Activated naive CD8-positive, alpha-beta T cell treated with anti-CD3 and anti-CD28 coated beads for 36 hours (primary cell): ENCODE measurements at regions not wholly inside any gene's neighbourhood (a gene's known extent, or its start where the extent isn't known, plus 50 kb on each side); places are given as distances from the start of the nearest gene placed in this dataset.

Experiments used
- DNase-seq: peaks from one replicate; pipeline ENCODE4 v3.0.0; 2021
- H3K27ac Mint-ChIP-seq: one replicate; pipeline ENCODE4 v1.8.0; 2022; ENCODE audit warnings: mild to moderate bottlenecking, moderate library complexity, mixed read lengths
- H3K27me3 Mint-ChIP-seq: one replicate; pipeline ENCODE4 v1.8.0; 2022; ENCODE audit warnings: mild to moderate bottlenecking, mixed read lengths
- H3K36me3 Mint-ChIP-seq: one replicate; pipeline ENCODE4 v1.8.0; 2021; ENCODE audit warnings: mild to moderate bottlenecking, mixed read lengths
- H3K4me1 Mint-ChIP-seq: one replicate; pipeline ENCODE4 v1.8.0; 2021; ENCODE audit warnings: mixed read lengths
- H3K4me3 Mint-ChIP-seq: one replicate; pipeline ENCODE4 v1.8.0; 2022; ENCODE audit warnings: mild to moderate bottlenecking, moderate library complexity, mixed read lengths
- H3K9me3 Mint-ChIP-seq: one replicate; pipeline ENCODE4 v1.8.0; 2022; ENCODE audit warnings: mixed read lengths

- Mint-ChIP-seq H3K4me3 (no peak overlapping the region), H3K4me1 (peaks cover 19% of the 10 kb centered on the region), H3K27ac (no peak overlapping the region), H3K36me3 (peaks cover 60% of the 10 kb centered on the region), H3K9me3 (peaks cover 7% of the 10 kb centered on the region), H3K27me3 (no peaks in the 10 kb centered on the region)
- no peak for DNase-seq
These were observed 322.3 kb downstream of the CHRM3 start for GRCh38 chr1:239708622-239709021.

DNA sequence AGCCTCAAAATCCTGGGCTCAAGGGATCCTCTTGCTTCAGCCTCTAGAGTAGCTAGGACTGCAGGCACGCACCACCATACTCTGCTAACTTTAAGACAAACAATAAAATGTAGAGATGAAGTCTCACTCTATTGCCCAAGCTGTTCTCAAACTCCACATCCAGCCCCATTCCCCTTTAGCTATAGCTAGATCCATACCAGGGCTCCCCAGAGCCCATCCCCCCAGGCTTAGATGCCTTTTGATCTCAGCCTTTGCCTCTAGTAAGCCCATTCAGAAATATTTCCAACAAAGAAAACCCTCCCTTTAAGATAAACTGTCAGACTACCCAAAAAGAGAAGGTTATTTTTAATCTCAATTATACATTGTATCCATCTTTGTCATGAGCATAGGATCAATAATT, 325.4 kb downstream of the CHRM3 start:
- no peak overlapping the region for H3K4me3 Mint-ChIP-seq
- H3K9me3 Mint-ChIP-seq: peaks cover 5% of the 10 kb centered on the region
- no peak overlapping the region for H3K27ac Mint-ChIP-seq
- H3K36me3 Mint-ChIP-seq: peaks cover 40% of the 10 kb centered on the region
- H3K4me1 Mint-ChIP-seq: peaks cover 19% of the 10 kb centered on the region
- no peak for DNase-seq
- no peaks in the 10 kb centered on the region for H3K27me3 Mint-ChIP-seq

- H3K9me3 Mint-ChIP-seq: no peaks in the 10 kb centered on the region
- peaks cover 8% of the 10 kb centered on the region for H3K36me3 Mint-ChIP-seq
- H3K4me1 Mint-ChIP-seq: peaks cover 28% of the 10 kb centered on the region
- peak overlapping the region; percentile 99 for H3K27ac Mint-ChIP-seq
- no peaks in the 10 kb centered on the region for H3K27me3 Mint-ChIP-seq
- peak overlapping the region; percentile 94 for H3K4me3 Mint-ChIP-seq
- DNase-seq: no peak
These were observed 330.9 kb downstream of the CHRM3 start for GRCh38 chr1:239717097-239717917.

DNA sequence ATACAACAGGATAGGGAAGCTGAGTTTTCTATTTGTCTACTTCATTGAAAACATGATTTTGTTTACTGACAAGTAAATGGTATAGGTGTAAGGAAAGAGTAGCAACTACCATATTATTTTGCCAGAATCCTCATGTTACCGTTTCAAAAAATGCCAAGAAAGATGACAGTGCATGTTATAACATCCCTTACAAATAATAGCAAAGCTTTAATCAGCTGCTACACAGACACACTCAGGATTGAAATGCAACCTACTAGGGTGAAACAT, 331.5 kb downstream of the CHRM3 start:
- Mint-ChIP-seq H3K27ac (peak overlapping the region; percentile 99), H3K4me3 (peak overlapping the region; percentile 94), H3K4me1 (peaks cover 28% of the 10 kb centered on the region), H3K27me3 (no peaks in the 10 kb centered on the region), H3K9me3 (no peaks in the 10 kb centered on the region), H3K36me3 (peaks cover 3% of the 10 kb centered on the region)
- no peak for DNase-seq

DNA sequence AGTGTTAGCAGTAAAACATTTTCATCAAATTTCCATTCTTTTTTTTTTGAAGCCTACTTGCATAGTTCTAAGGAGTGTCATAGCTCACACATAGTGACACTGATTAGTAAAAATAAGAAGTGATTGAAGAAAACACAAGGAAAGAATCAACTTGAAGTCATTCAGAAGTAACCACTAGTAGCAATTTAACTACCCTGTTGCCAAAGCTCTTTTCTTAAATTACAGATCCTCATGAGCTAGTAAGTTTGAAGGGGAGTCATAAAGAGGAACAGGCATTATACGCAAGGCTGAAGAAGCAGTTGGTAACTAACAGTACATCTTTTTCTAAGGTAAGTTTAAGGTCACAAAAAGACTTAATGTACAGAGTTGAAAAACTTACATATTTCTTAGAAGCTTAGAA, 332.2 kb downstream of the CHRM3 start:
- Mint-ChIP-seq H3K4me3 (peak overlapping the region; percentile 94), H3K9me3 (no peaks in the 10 kb centered on the region), H3K4me1 (peaks cover 29% of the 10 kb centered on the region), H3K27me3 (no peaks in the 10 kb centered on the region), H3K36me3 (peaks cover 3% of the 10 kb centered on the region), H3K27ac (peak overlapping the region; percentile 99)
- DNase-seq: no peak

DNA sequence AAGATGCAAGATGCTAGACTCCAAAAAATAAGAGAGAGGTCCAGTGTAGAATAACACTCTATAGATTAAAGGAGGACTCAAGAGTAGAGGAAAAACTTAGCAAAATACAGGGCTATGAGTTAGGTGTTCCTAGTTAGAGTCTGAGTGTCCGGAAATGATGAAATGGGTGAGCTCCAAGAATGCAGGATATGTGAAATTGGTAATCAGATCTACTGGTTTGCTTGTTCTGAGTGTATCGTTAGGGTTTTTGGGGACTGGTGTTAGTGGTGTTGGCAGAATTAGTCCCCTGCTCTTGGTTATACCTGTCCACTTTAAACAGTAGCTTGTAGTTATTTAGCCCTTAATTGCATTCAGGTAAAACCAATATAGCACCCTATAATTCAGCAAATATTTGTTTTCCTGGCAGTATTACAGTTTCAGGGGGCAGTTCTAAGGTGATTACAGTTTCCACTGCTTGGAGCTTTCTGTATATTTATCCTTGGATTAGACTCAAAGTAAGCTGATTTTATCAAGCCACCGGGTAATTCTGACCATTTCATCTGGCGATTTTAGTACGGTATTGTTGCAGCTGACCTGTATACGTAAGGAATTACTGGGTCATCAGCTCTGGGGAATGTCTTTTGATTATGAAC, 332.7 kb downstream of the CHRM3 start:
- Mint-ChIP-seq H3K4me3 (peak overlapping the region; percentile 94), H3K4me1 (peaks cover 29% of the 10 kb centered on the region), H3K27ac (peak overlapping the region; percentile 99), H3K36me3 (peaks cover 4% of the 10 kb centered on the region), H3K27me3 (no peaks in the 10 kb centered on the region), H3K9me3 (no peaks in the 10 kb centered on the region)
- DNase-seq: peak; percentile 26

GRCh38 chr1:239719642-239720258, 333.4 kb downstream of the CHRM3 start:
- H3K4me3 Mint-ChIP-seq: peak overlapping the region; percentile 94
- DNase-seq: peak; percentile 45
- H3K36me3 Mint-ChIP-seq: peaks cover 6% of the 10 kb centered on the region
- H3K27me3 Mint-ChIP-seq: no peaks in the 10 kb centered on the region
- no peaks in the 10 kb centered on the region for H3K9me3 Mint-ChIP-seq
- H3K4me1 Mint-ChIP-seq: peaks cover 35% of the 10 kb centered on the region
- peak overlapping the region; percentile 99 for H3K27ac Mint-ChIP-seq

- Mint-ChIP-seq H3K9me3 (no peaks in the 10 kb centered on the region), H3K4me1 (peaks cover 42% of the 10 kb centered on the region), H3K27ac (peak overlapping the region; percentile 99), H3K4me3 (peak overlapping the region; percentile 94), H3K27me3 (no peaks in the 10 kb centered on the region), H3K36me3 (peaks cover 6% of the 10 kb centered on the region)
- DNase-seq: no peak
These were observed 335.7 kb downstream of the CHRM3 start for GRCh38 chr1:239722035-239722434.

DNA sequence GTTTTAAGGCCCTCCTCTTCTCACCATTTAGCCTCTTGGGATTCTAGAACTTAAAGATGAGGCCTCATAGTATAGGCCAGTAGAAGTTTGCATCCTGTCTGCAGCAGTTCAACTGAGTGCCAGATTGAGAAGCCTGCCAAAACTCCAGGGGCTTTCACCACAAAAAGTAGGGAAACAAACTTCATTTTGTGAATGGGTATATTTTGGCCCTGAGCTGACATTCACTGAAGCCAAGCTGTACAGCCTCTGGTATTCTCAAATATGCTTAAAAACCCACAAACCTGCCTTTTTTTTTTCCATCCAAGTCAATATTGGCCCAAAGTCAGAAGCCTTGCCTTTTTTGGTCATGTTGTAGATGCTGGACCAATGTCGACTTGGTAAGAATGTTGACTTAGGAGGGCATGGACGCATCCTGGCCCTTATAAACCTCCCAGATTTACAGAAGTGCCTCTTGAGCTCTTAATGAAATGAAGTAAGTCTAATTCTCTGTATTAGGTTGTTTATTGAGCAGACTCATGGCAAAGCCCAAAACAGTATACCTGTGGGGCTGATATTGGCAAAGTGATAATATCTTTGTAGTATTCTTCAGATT, 337.5 kb downstream of the CHRM3 start:
- Mint-ChIP-seq H3K9me3 (peaks cover 4% of the 10 kb centered on the region), H3K36me3 (peaks cover 21% of the 10 kb centered on the region), H3K27me3 (no peaks in the 10 kb centered on the region), H3K27ac (no peak overlapping the region), H3K4me3 (no peak overlapping the region), H3K4me1 (peaks cover 38% of the 10 kb centered on the region)
- no peak for DNase-seq

DNA sequence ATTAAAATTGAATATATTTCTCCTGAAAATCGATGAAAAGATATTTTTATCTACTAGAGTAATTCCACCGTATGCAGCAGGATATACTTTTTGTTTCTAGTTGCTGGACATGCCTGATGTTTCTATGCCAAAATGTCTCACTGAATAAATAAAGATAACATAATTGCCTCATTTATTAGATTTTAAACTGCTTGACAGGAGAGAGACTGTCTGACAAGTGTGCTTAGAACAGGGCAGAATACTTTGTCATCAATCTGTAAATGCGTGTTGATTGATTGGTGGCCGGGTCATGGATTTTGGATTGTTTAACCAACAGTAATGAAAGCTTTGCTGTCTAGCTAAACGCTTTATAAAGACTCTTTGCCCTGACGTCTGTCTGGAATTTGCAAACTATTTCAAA, 339.0 kb downstream of the CHRM3 start:
- no peak for DNase-seq
- Mint-ChIP-seq H3K27me3 (no peaks in the 10 kb centered on the region), H3K4me3 (no peak overlapping the region), H3K9me3 (peaks cover 4% of the 10 kb centered on the region), H3K27ac (no peak overlapping the region), H3K36me3 (peaks cover 22% of the 10 kb centered on the region), H3K4me1 (peaks cover 38% of the 10 kb centered on the region)

GRCh38 chr1:239725933-239726332, 339.6 kb downstream of the CHRM3 start:
- peaks cover 4% of the 10 kb centered on the region for H3K9me3 Mint-ChIP-seq

GRCh38 chr1:239730378-239730777, 344.0 kb downstream of the CHRM3 start:
- no peak for DNase-seq
- Mint-ChIP-seq H3K4me3 (no peak overlapping the region), H3K27me3 (no peaks in the 10 kb centered on the region), H3K9me3 (peaks cover 4% of the 10 kb centered on the region), H3K4me1 (peaks cover 17% of the 10 kb centered on the region), H3K36me3 (peaks cover 16% of the 10 kb centered on the region), H3K27ac (no peak overlapping the region)

More at GRCh38 chr1:239725933-239726332, 339.6 kb downstream of the CHRM3 start:
- Mint-ChIP-seq H3K36me3 (peaks cover 22% of the 10 kb centered on the region), H3K4me1 (peaks cover 38% of the 10 kb centered on the region), H3K4me3 (no peak overlapping the region), H3K27ac (no peak overlapping the region), H3K27me3 (no peaks in the 10 kb centered on the region)
- DNase-seq: no peak

DNA sequence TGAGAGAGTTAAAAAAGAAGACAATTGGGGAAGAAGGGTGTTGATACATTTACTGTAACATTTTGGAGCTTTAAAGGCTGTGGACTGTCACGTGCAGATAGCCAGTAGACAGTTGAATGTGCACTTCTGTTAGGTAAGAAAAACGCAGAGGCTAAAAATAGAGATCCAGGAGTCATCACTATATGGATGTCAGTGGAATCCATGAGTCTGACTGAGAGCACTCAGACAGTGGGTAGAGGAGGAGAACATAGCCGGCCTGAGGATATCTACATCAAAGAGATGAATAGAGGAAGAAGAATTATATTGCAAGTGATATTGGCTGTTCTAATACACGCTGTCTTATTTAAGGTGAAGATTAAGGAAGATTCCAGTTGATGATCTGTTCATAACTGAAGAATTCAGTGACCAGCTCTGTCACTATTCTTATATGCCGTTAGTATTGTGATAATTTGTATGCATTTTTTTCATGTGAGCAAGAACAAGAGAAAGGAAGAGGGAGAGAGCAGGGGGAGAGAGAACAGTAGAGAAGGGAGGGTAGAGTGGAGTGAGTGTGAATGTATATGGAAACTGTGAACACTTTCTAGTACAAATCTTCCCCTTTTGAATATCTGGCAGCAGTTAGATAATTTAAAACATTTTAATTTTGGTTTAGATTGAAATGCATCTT, 344.8 kb downstream of the CHRM3 start:
- DNase-seq: no peak
- no peaks in the 10 kb centered on the region for H3K27me3 Mint-ChIP-seq
- peaks cover 16% of the 10 kb centered on the region for H3K36me3 Mint-ChIP-seq
- peaks cover 4% of the 10 kb centered on the region for H3K9me3 Mint-ChIP-seq
- no peak overlapping the region for H3K27ac Mint-ChIP-seq
- no peak overlapping the region for H3K4me3 Mint-ChIP-seq
- peaks cover 17% of the 10 kb centered on the region for H3K4me1 Mint-ChIP-seq

DNA sequence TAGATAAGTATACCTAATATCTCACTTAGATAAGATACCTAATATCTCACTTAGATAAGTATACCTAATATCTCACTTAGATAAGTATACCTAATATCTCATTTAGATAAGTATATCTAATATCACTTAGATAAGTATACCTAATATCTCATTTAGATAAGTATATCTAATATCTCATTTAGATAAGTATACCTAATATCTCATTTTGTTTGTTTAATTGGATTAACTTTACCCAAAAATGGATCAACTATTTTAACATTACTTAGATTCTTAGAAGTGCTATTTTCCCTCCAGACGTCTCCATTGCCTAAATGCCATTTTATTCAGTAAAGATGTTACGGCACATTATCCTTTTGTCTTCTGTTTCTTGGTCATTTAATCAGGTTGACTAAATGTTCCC, 346.4 kb downstream of the CHRM3 start:
- no peak for DNase-seq
- Mint-ChIP-seq H3K36me3 (peaks cover 12% of the 10 kb centered on the region), H3K4me1 (peaks cover 11% of the 10 kb centered on the region), H3K27ac (no peak overlapping the region), H3K4me3 (no peak overlapping the region), H3K9me3 (peaks cover 4% of the 10 kb centered on the region), H3K27me3 (no peaks in the 10 kb centered on the region)

DNA sequence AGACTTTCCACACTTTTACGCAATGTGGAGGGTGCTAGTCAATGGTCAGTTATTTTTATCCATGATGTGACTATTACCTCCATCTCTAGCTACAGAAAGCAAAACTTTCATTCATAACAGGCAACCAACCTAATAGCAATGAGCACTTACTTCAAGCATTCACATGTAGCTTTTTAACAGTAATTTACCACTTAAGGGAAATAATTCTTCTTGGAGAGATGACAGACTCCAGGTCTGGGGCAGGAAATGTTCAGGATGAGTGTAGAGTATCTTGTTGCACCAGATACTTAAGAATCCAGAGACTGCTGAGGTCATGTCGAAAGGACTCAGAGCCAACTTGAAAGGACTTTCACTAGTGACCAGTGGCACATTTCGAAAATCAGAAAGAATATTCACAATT, 347.6 kb downstream of the CHRM3 start:
- peaks cover 11% of the 10 kb centered on the region for H3K4me1 Mint-ChIP-seq
- H3K36me3 Mint-ChIP-seq: peaks cover 3% of the 10 kb centered on the region
- no peak for DNase-seq
- H3K27ac Mint-ChIP-seq: no peak overlapping the region
- H3K27me3 Mint-ChIP-seq: no peaks in the 10 kb centered on the region
- H3K4me3 Mint-ChIP-seq: no peak overlapping the region
- H3K9me3 Mint-ChIP-seq: no peaks in the 10 kb centered on the region
